Neuronal stem cell (in vitro differentiated cells): ENCODE measurements at regions not wholly inside any gene's neighbourhood (a gene's known extent, or its start where the extent isn't known, plus 50 kb on each side); places are given as distances from the start of the nearest gene placed in this dataset.

Experiments
- DNase-seq: peaks from one replicate; pipeline ENCODE4 v3.0.0-alpha.2; 2013; ENCODE audit warnings: low spot score
- H2AFZ ChIP-seq: one replicate; pipeline ENCODE4 v1.6.1; 2013; ENCODE audit warnings: mild to moderate bottlenecking, low read length, inconsistent platforms
- H2AK5ac ChIP-seq: 2 replicates; pipeline ENCODE4 v1.6.1; 2013; ENCODE audit warnings: low read depth, mild to moderate bottlenecking, inconsistent platforms, low read length, moderate library complexity, mixed read lengths
- H2BK120ac ChIP-seq: 2 replicates; pipeline ENCODE4 v1.6.1; 2013; ENCODE audit warnings: low read depth, mild to moderate bottlenecking, inconsistent platforms, low read length, moderate library complexity, mixed read lengths
- H2BK12ac ChIP-seq: one replicate; pipeline ENCODE4 v1.6.1; 2013; ENCODE audit warnings: low read length, inconsistent platforms
- H2BK15ac ChIP-seq: 2 replicates; pipeline ENCODE4 v1.6.1; 2013; ENCODE audit warnings: mild to moderate bottlenecking, low read length, inconsistent platforms, mixed read lengths
- H2BK5ac ChIP-seq: one replicate; pipeline ENCODE4 v1.6.1; 2013; ENCODE audit warnings: inconsistent platforms, mild to moderate bottlenecking, low read length, moderate library complexity
- H3K14ac ChIP-seq: one replicate; pipeline ENCODE4 v1.6.1; 2013; ENCODE audit warnings: low read length, inconsistent platforms
- H3K18ac ChIP-seq: 2 replicates; pipeline ENCODE4 v1.6.1; 2013; ENCODE audit warnings: low read length, inconsistent platforms
- H3K23ac ChIP-seq: 2 replicates; pipeline ENCODE4 v1.6.1; 2013; ENCODE audit warnings: low read depth, mild to moderate bottlenecking, mixed read lengths, low read length, inconsistent platforms; ENCODE audit not compliant: poor library complexity
- H3K27ac ChIP-seq: replicated peaks from 3 replicates; pipeline ENCODE4 v1.5.1; 2013; ENCODE audit warnings: low read length, inconsistent platforms
- H3K27me3 ChIP-seq, 3 experiments: 2 replicates each; pipeline ENCODE4 v1.6.1; 2013; ENCODE audit warnings: low read length in 3 of 3, mild to moderate bottlenecking in 2 of 3, inconsistent platforms in 1 of 3, low read depth in 1 of 3, mixed read lengths in 1 of 3, moderate library complexity in 1 of 3; ENCODE audit not compliant: control insufficient read depth in 3 of 3, insufficient read depth in 3 of 3
- H3K36me3 ChIP-seq, 2 donors: replicated peaks in 1 of 2; 2 replicates each; pipeline ENCODE4 v1.6.1; 2013; ENCODE audit warnings: low read length in 2 of 2; ENCODE audit not compliant: control insufficient read depth in 2 of 2, insufficient read depth in 2 of 2
- H3K4ac ChIP-seq: 2 replicates; pipeline ENCODE4 v1.6.1; 2013; ENCODE audit warnings: inconsistent platforms, mild to moderate bottlenecking, low read length, moderate library complexity
- H3K4me1 ChIP-seq, 2 donors: 1 replicate in 1 of 2; 2 replicates in 1 of 2; pipeline ENCODE4 v1.6.1; 2013; ENCODE audit warnings: low read length in 2 of 2, low read depth in 1 of 2; ENCODE audit not compliant: control insufficient read depth in 2 of 2, insufficient read depth in 1 of 2
- H3K4me2 ChIP-seq: one replicate; pipeline ENCODE4 v1.6.1; 2013; ENCODE audit warnings: mild to moderate bottlenecking, low read length, inconsistent platforms; ENCODE audit not compliant: insufficient read depth, poor library complexity, severe bottlenecking
- H3K4me3 ChIP-seq, 2 donors: 2 replicates each; pipeline ENCODE4 v1.5.1; 2013; ENCODE audit warnings: low read length in 2 of 2, mild to moderate bottlenecking in 2 of 2, inconsistent platforms in 1 of 2, moderate library complexity in 1 of 2
- H3K79me1 ChIP-seq: one replicate; pipeline ENCODE4 v1.6.1; 2013; ENCODE audit warnings: low read depth, mild to moderate bottlenecking, inconsistent platforms, low read length, moderate library complexity
- H3K9ac ChIP-seq: one replicate; pipeline ENCODE4 v1.6.1; 2013; ENCODE audit warnings: mild to moderate bottlenecking, low read depth, low read length, inconsistent platforms; ENCODE audit not compliant: poor library complexity
- H3K9me3 ChIP-seq, 2 donors: replicated peaks in 1 of 2; 2 replicates each; pipeline versions ENCODE3 to v1.6.1; 2013; ENCODE audit warnings: low read length in 2 of 2, mild to moderate bottlenecking in 2 of 2, inconsistent platforms in 1 of 2, low read depth in 1 of 2, mixed read lengths in 1 of 2, moderate library complexity in 1 of 2; ENCODE audit not compliant: control insufficient read depth in 2 of 2, insufficient read depth in 1 of 2
- H4K8ac ChIP-seq: one replicate; pipeline ENCODE4 v1.6.1; 2013; ENCODE audit warnings: low read depth, mild to moderate bottlenecking, inconsistent platforms, low read length, moderate library complexity
- H4K91ac ChIP-seq: one replicate; pipeline ENCODE4 v1.6.1; 2013; ENCODE audit warnings: low read length, low read depth, mild to moderate bottlenecking, inconsistent platforms; ENCODE audit not compliant: poor library complexity
- WGBS, 2 donors: extraction: QIAGEN DNeasy Blood & Tissue Kit; methylation state at CpG; one replicate each; pipeline ENCODE4 v1.1.7; 2013; ENCODE audit warnings: missing lambda C conversion rate in 2 of 2, mixed read lengths in 1 of 2; ENCODE audit not compliant: insufficient read length in 2 of 2, insufficient replicate concordance in 1 of 2; ENCODE audit errors: extremely low coverage in 2 of 2; 5-methylcytosine and 5-hydroxymethylcytosine counted together

DNA sequence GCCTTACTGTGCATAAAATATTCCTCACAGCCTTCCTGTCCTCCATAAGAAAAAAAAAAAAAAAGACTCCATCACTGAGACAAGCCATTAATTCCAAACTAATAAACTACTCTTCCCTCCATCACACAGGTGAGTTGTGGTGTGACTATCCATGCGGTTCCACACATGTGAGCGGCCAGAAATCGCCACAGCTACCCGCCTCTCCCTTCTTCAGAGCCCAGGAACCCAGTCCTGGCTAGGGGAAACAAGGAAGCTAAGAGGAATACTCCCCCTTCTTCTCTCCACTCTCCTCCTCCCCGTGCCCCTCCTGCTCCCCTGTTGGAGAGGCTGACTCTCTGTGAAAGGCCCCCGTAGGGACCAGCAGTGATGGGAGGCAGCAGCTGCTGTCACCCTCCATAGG lies 128.6 kb upstream of the ARID1B start:
- no peaks in the 10 kb centered on the region for H3K9me3 ChIP-seq
- H3K4me3 ChIP-seq: no peak overlapping the region
- no CpG with 5 or more reads among the region's 6 CpGs for WGBS, 2 donors
- no peak overlapping the region for H3K27ac ChIP-seq
- H4K91ac ChIP-seq: no peak overlapping the region
- no peak overlapping the region for H2BK15ac ChIP-seq
- H3K27me3 ChIP-seq: no peaks in the 10 kb centered on the region
- H3K4me1 ChIP-seq: no peaks in the 10 kb centered on the region
- no peak overlapping the region for H3K4ac ChIP-seq
- H3K4me2 ChIP-seq: no peak overlapping the region
- no peak overlapping the region for H3K23ac ChIP-seq
- H2BK5ac ChIP-seq: no peak overlapping the region
- H2BK12ac ChIP-seq: no peak overlapping the region
- no peak for DNase-seq
- H2BK120ac ChIP-seq: no peak overlapping the region
- no peak overlapping the region for H3K9ac ChIP-seq
- H3K79me1 ChIP-seq: no peaks in the 10 kb centered on the region
- no peaks in the 10 kb centered on the region for H3K36me3 ChIP-seq
- H2AFZ ChIP-seq: no peak overlapping the region
- peak overlapping the region; percentile 30 for H3K18ac ChIP-seq
- H3K14ac ChIP-seq: no peak overlapping the region
- H4K8ac ChIP-seq: no peak overlapping the region
- H2AK5ac ChIP-seq: no peak overlapping the region

DNA sequence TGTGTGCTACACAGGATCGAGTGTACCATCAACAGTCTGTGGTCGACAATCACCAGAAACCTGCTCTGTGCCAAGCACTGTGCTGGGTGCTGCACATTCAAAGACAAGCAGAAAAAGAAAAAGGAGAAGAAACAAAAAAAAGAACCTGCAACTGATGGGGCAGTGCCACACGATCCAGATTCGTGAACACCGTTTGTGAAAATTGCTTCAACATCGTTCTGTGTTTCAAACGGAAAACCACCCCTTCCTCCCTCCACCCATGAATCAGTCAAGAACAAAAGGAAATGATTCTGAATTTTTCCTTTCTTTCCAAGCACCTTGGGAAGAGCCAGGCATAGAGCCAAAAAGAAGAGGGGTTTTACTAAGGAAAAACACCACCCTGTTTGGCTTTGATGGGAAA lies 129.2 kb upstream of the ARID1B start:
- no peaks in the 10 kb centered on the region for H3K27me3 ChIP-seq
- H2BK120ac ChIP-seq: no peak overlapping the region
- H4K91ac ChIP-seq: no peak overlapping the region
- no peaks in the 10 kb centered on the region for H3K9me3 ChIP-seq
- no peak overlapping the region for H3K4me2 ChIP-seq
- no peak overlapping the region for H3K4ac ChIP-seq
- H3K14ac ChIP-seq: no peak overlapping the region
- no peak overlapping the region for H2AFZ ChIP-seq
- no peak overlapping the region for H2AK5ac ChIP-seq
- H3K9ac ChIP-seq: no peak overlapping the region
- H3K36me3 ChIP-seq: no peaks in the 10 kb centered on the region
- no peak overlapping the region for H2BK12ac ChIP-seq
- no peak overlapping the region for H3K4me3 ChIP-seq
- DNase-seq: no peak
- no peak overlapping the region for H4K8ac ChIP-seq
- H3K27ac ChIP-seq: no peak overlapping the region
- H2BK5ac ChIP-seq: no peak overlapping the region
- no peak overlapping the region for H3K23ac ChIP-seq
- no peaks in the 10 kb centered on the region for H3K79me1 ChIP-seq
- no peak overlapping the region for H3K18ac ChIP-seq
- no peak overlapping the region for H2BK15ac ChIP-seq
- H3K4me1 ChIP-seq: no peaks in the 10 kb centered on the region
- no CpG with 5 or more reads among the region's 7 CpGs for WGBS, 2 donors

GRCh38 chr6:156647140-156647784 lies 129.9 kb upstream of the ARID1B start:
- H2BK12ac ChIP-seq: no peak overlapping the region
- no peak overlapping the region for H3K4me3 ChIP-seq
- H3K9ac ChIP-seq: no peak overlapping the region
- no peak overlapping the region for H3K4me2 ChIP-seq
- no peak overlapping the region for H3K14ac ChIP-seq
- H3K79me1 ChIP-seq: no peaks in the 10 kb centered on the region
- no peak overlapping the region for H4K91ac ChIP-seq
- H3K27me3 ChIP-seq: no peaks in the 10 kb centered on the region
- DNase-seq: no peak
- H3K23ac ChIP-seq: no peak overlapping the region
- no peaks in the 10 kb centered on the region for H3K4me1 ChIP-seq
- no peak overlapping the region for H2BK120ac ChIP-seq
- H3K36me3 ChIP-seq: no peaks in the 10 kb centered on the region
- no peak overlapping the region for H2BK15ac ChIP-seq
- H3K18ac ChIP-seq: no peak overlapping the region
- H3K27ac ChIP-seq: no peak overlapping the region
- no peak overlapping the region for H4K8ac ChIP-seq
- H3K4ac ChIP-seq: no peak overlapping the region
- H3K9me3 ChIP-seq: no peaks in the 10 kb centered on the region
- H2BK5ac ChIP-seq: no peak overlapping the region
- H2AFZ ChIP-seq: no peak overlapping the region
- H2AK5ac ChIP-seq: no peak overlapping the region
- WGBS, 2 donors: no CpG with 5 or more reads among the region's 9 CpGs

- H2AK5ac ChIP-seq: no peak overlapping the region
- no peaks in the 10 kb centered on the region for H3K36me3 ChIP-seq
- H3K4me2 ChIP-seq: no peak overlapping the region
- no peak overlapping the region for H3K4ac ChIP-seq
- H4K8ac ChIP-seq: no peak overlapping the region
- no peak overlapping the region for H3K14ac ChIP-seq
- no peak overlapping the region for H3K9ac ChIP-seq
- no peaks in the 10 kb centered on the region for H3K9me3 ChIP-seq
- no peak overlapping the region for H3K27ac ChIP-seq
- no peak overlapping the region for H3K23ac ChIP-seq
- H4K91ac ChIP-seq: no peak overlapping the region
- H3K4me3 ChIP-seq: no peak overlapping the region
- no CpG with 5 or more reads among the region's 6 CpGs for WGBS, 2 donors
- H2BK5ac ChIP-seq: no peak overlapping the region
- H3K27me3 ChIP-seq: no peaks in the 10 kb centered on the region
- H2BK12ac ChIP-seq: no peak overlapping the region
- no peaks in the 10 kb centered on the region for H3K79me1 ChIP-seq
- H3K18ac ChIP-seq: no peak overlapping the region
- no peak overlapping the region for H2AFZ ChIP-seq
- no peaks in the 10 kb centered on the region for H3K4me1 ChIP-seq
- no peak for DNase-seq
- no peak overlapping the region for H2BK120ac ChIP-seq
- no peak overlapping the region for H2BK15ac ChIP-seq
Measured at GRCh38 chr6:156646496-156646895, 130.7 kb upstream of the ARID1B start.
